HEK293 (cell line): ENCODE measurements at regions not wholly inside any gene's neighbourhood (a gene's known extent, or its start where the extent isn't known, plus 50 kb on each side); places are given as distances from the start of the nearest gene placed in this dataset.

Experiments
- CTCF ChIA-PET: fragments of 350-600 bp; formaldehyde crosslinking; extraction: SDS; loops from one replicate; lab custom pipeline; 2021; ENCODE audit warnings: antibody characterized with exemption; lab: Yijun Ruan, JAX
- POLR2A ChIA-PET: fragments of 300-600 bp; formaldehyde crosslinking; extraction: SDS; loops from one replicate; lab custom pipeline; 2020; ENCODE audit warnings: antibody characterized with exemption, inconsistent platforms; lab: Yijun Ruan, JAX
- H3K27ac ChIP-seq: fragments of 200-500 bp; sonication (Bioruptor generic); 2 replicates; pipeline ENCODE4 v1.5.1; 2014; ENCODE audit warnings: low read depth, low read length, control low read depth, inconsistent platforms; ENCODE audit errors: extremely low read depth
- H3K36me3 ChIP-seq, 2 experiments: fragments of 200-500 bp in 1 of 2; sonication (Bioruptor generic) in 1 of 2; 1 replicate in 1 of 2; 2 replicates in 1 of 2; pipeline ENCODE4 v1.5.1; 2014 to 2017; ENCODE audit warnings: inconsistent platforms in 2 of 2, low read length in 2 of 2; ENCODE audit not compliant: control insufficient read depth in 2 of 2, insufficient read depth in 1 of 2
- H3K4me1 ChIP-seq: fragments of 200-500 bp; sonication (Bioruptor generic); 2 replicates; pipeline ENCODE4 v1.5.1; 2014; ENCODE audit warnings: mild to moderate bottlenecking, low read length, inconsistent platforms; ENCODE audit not compliant: control insufficient read depth, insufficient read depth
- H3K4me3 ChIP-seq: 2 replicates; pipeline ENCODE4 v1.5.1; 2011; ENCODE audit warnings: low read depth, mild to moderate bottlenecking, control low read depth, low read length, moderate library complexity
- H3K9me3 ChIP-seq: fragments of 200-500 bp; sonication (Bioruptor generic); 2 replicates; pipeline ENCODE4 v1.5.1; 2014; ENCODE audit warnings: low read depth, low read length, inconsistent platforms; ENCODE audit not compliant: control insufficient read depth, insufficient read depth
- EGR2 ChIP-seq: fragments of 450-650 bp; formaldehyde crosslinking; IDR thresholded peaks from 2 replicates; pipeline ENCODE4 v1.5.1; 2016; ENCODE audit warnings: low read depth, missing biosample characterization, missing genetic modification characterization
- GLI4 ChIP-seq: fragments of 450-650 bp; formaldehyde crosslinking; IDR thresholded peaks from 2 replicates; pipeline ENCODE4 v1.5.1; 2016; ENCODE audit warnings: missing biosample characterization, missing genetic modification characterization
- KLF7 ChIP-seq: fragments of 450-650 bp; formaldehyde crosslinking; IDR thresholded peaks from 2 replicates; pipeline ENCODE4 v1.5.1; 2016; ENCODE audit warnings: missing biosample characterization, missing genetic modification characterization, borderline replicate concordance
- SALL2 ChIP-seq: fragments of 450-650 bp; formaldehyde crosslinking; IDR thresholded peaks from 2 replicates; pipeline ENCODE4 v1.5.0; 2017; ENCODE audit warnings: missing biosample characterization, mild to moderate bottlenecking, missing genetic modification characterization, borderline replicate concordance
- SCRT1 ChIP-seq: fragments of 450-650 bp; formaldehyde crosslinking; IDR thresholded peaks from 2 replicates; pipeline ENCODE4 v1.5.1; 2016; ENCODE audit warnings: missing biosample characterization, missing genetic modification characterization, borderline replicate concordance
- ZNF2 ChIP-seq: fragments of 450-650 bp; formaldehyde crosslinking; IDR thresholded peaks from 2 replicates; pipeline ENCODE4 v1.5.1; 2016; ENCODE audit warnings: missing biosample characterization, missing genetic modification characterization
- ZNF48 ChIP-seq: fragments of 450-650 bp; formaldehyde crosslinking; IDR thresholded peaks from 2 replicates; pipeline ENCODE4 v1.5.1; 2016; ENCODE audit warnings: missing biosample characterization, missing genetic modification characterization
- ZNF514 ChIP-seq: fragments of 450-650 bp; formaldehyde crosslinking; IDR thresholded peaks from 2 replicates; pipeline ENCODE4 v1.5.1; 2016; ENCODE audit warnings: missing biosample characterization, missing genetic modification characterization
- ZNF571 ChIP-seq: fragments of 450-650 bp; formaldehyde crosslinking; IDR thresholded peaks from 2 replicates; pipeline ENCODE4 v1.5.0; 2017; ENCODE audit warnings: missing biosample characterization, missing genetic modification characterization
- ZNF677 ChIP-seq: fragments of 450-650 bp; IDR thresholded peaks from 2 replicates; pipeline ENCODE4 v1.5.0; 2018; ENCODE audit warnings: missing biosample characterization, mild to moderate bottlenecking, missing genetic modification characterization, moderate library complexity
- ZNF692 ChIP-seq: fragments of 450-650 bp; formaldehyde crosslinking; IDR thresholded peaks from 2 replicates; pipeline ENCODE4 v1.5.1; 2016; ENCODE audit warnings: missing biosample characterization, missing genetic modification characterization
- ZNF704 ChIP-seq: fragments of 450-650 bp; formaldehyde crosslinking; IDR thresholded peaks from 2 replicates; pipeline ENCODE4 v1.5.1; 2016; ENCODE audit warnings: missing biosample characterization, missing genetic modification characterization
- ZNF76 ChIP-seq: fragments of 450-650 bp; formaldehyde crosslinking; IDR thresholded peaks from 2 replicates; pipeline ENCODE4; 2016; ENCODE audit warnings: low read depth, missing biosample characterization, missing genetic modification characterization, borderline replicate concordance
- ZNF791 ChIP-seq: fragments of 450-650 bp; formaldehyde crosslinking; IDR thresholded peaks from 2 replicates; pipeline ENCODE4 v1.5.1; 2016; ENCODE audit warnings: missing biosample characterization, missing genetic modification characterization
- ZSCAN16 ChIP-seq: fragments of 450-650 bp; formaldehyde crosslinking; IDR thresholded peaks from 2 replicates; pipeline ENCODE4 v1.5.1; 2016; ENCODE audit warnings: missing biosample characterization, missing genetic modification characterization
- ZSCAN4 ChIP-seq: fragments of 450-650 bp; formaldehyde crosslinking; IDR thresholded peaks from 2 replicates; pipeline ENCODE4 v1.5.1; 2017; ENCODE audit warnings: missing biosample characterization, missing genetic modification characterization

- no peak overlapping the region for H3K27ac ChIP-seq
- TF ChIP-seq ZNF514 (tag by site-specific recombination) = no peak
- TF ChIP-seq ZSCAN4 (tag by site-specific recombination) = no peak
- no peak for TF ChIP-seq ZNF48 (tag by site-specific recombination)
- TF ChIP-seq EGR2 (tag by site-specific recombination) = no peak
- no peak for TF ChIP-seq ZNF2 (tag by site-specific recombination)
- no peak for TF ChIP-seq ZNF704 (tag by site-specific recombination)
- no peak for TF ChIP-seq KLF7 (tag by site-specific recombination)
- TF ChIP-seq SALL2 = no peak
- TF ChIP-seq ZNF76 (tag by site-specific recombination) = no peak
- TF ChIP-seq SCRT1 (tag by site-specific recombination) = no peak
- no peak for TF ChIP-seq ZNF692 (tag by site-specific recombination)
- no peak for TF ChIP-seq ZSCAN16 (tag by site-specific recombination)
- TF ChIP-seq ZNF571 = no peak
- no peak for TF ChIP-seq ZNF791 (tag by site-specific recombination)
- no peak for TF ChIP-seq ZNF677
- TF ChIP-seq GLI4 (tag by site-specific recombination) = no peak
- TF ChIP-seq, all 188 proteins: peak for 0
- no peak overlapping the region for H3K4me3 ChIP-seq
- CTCF ChIA-PET = interaction anchor here (0.7 to 1.1 kb wide), 2 partner anchors 11 to 25 kb away, joined by 3 read pairs; no protein-coding TSS in a partner anchor
- no peaks in the 10 kb centered on the region for H3K36me3 ChIP-seq
- H3K9me3 ChIP-seq = no peaks in the 10 kb centered on the region
- no peaks in the 10 kb centered on the region for H3K4me1 ChIP-seq
- POLR2A ChIA-PET = no interaction called here
Measured at GRCh38 chr11:26278354-26278753, 53.6 kb upstream of the ANO3 start.
